NB4 (cell line): ENCODE measurements at regions not wholly inside any gene's neighbourhood (a gene's known extent, or its start where the extent isn't known, plus 50 kb on each side); places are given as distances from the start of the nearest gene placed in this dataset.

Source experiments
- MYC ChIP-seq: IDR thresholded peaks from 2 replicates; pipeline ENCODE4 v1.6.1; 2011; ENCODE audit warnings: low read depth, low read length
- POLR2A ChIP-seq: IDR thresholded peaks from 2 replicates; pipeline ENCODE4 v1.6.1; 2011; ENCODE audit warnings: mild to moderate bottlenecking; ENCODE audit not compliant: insufficient read length; ENCODE audit errors: extremely low read depth
- TF ChIP-seq, protein P1 (sequence below): IDR thresholded peaks from one replicate; pipeline ENCODE4 v1.5.1; 2012; ENCODE audit warnings: low read depth, low read length

DNA sequence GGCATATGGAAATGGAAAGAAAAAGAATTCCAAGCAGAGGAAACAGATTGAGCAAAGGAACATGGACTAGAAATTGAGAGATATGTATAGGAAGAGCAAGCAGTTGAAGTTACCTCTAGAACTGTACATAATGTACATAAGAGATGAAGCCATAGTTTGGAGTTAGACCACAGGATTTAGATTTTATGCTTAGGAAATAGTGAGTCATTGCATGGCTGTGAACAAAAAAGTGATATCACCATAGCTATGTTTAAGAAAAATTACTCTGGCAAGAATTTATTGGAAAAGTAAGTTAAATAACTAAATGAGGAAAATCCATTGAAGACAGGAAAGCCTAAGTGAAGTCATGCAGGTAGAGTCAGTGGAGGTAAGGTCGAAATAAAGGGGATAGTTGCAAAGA lies 99.4 kb upstream of the GALNT5 start:
- TF ChIP-seq, protein P1, sequence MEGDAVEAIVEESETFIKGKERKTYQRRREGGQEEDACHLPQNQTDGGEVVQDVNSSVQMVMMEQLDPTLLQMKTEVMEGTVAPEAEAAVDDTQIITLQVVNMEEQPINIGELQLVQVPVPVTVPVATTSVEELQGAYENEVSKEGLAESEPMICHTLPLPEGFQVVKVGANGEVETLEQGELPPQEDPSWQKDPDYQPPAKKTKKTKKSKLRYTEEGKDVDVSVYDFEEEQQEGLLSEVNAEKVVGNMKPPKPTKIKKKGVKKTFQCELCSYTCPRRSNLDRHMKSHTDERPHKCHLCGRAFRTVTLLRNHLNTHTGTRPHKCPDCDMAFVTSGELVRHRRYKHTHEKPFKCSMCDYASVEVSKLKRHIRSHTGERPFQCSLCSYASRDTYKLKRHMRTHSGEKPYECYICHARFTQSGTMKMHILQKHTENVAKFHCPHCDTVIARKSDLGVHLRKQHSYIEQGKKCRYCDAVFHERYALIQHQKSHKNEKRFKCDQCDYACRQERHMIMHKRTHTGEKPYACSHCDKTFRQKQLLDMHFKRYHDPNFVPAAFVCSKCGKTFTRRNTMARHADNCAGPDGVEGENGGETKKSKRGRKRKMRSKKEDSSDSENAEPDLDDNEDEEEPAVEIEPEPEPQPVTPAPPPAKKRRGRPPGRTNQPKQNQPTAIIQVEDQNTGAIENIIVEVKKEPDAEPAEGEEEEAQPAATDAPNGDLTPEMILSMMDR = no peak
- TF ChIP-seq POLR2A = no peak
- no peak for TF ChIP-seq MYC
